ENCODE measurements at regions not wholly inside any gene's neighbourhood (a gene's known extent, or its start where the extent isn't known, plus 50 kb on each side); places are given as distances from the start of the nearest gene placed in this dataset.

DNA sequence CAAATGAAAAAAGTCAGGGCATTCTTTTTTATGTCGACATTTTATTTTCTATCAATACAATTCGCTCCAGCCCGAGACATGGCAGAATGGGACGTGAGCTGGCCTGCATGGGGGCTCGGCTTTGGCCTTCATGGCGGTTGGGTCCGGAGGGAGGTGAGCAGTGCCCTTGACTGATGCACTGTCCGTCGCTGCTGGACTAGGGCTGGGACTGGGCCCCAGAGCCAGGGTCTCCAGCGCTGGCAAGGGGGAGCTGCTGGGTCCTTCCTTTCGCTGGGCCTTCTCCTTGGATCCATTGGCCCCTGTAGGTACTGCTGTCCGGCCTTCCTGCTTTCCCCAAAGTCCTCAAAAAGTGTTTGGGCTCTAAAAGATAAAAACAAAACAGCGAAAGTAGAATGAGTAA is 124.6 kb downstream of the EDN3 start (continued):
- TF ChIP-seq FOS (IDR thresholded peaks at IDR 0.05; ENCODE audit: extremely low read depth, insufficient read length) (no peak), CBX1 (IDR thresholded peaks at IDR 0.05; ENCODE audit: low read depth) (no peak), BACH1 (tag; IDR thresholded peaks at IDR 0.05) (no peak), BRF2 (IDR thresholded peaks at IDR 0.05; ENCODE audit: borderline replicate concordance, insufficient read depth, insufficient read length) (no peak), SMAD1 (IDR thresholded peaks at IDR 0.05; ENCODE audit: low read depth, low read length, partially characterized antibody) (no peak), ZBTB5 (IDR thresholded peaks at IDR 0.05) (no peak), HDAC3 (IDR thresholded peaks at IDR 0.05; ENCODE audit: borderline replicate concordance, partially characterized antibody) (no peak)
- TF ChIP-seq, protein P1, sequence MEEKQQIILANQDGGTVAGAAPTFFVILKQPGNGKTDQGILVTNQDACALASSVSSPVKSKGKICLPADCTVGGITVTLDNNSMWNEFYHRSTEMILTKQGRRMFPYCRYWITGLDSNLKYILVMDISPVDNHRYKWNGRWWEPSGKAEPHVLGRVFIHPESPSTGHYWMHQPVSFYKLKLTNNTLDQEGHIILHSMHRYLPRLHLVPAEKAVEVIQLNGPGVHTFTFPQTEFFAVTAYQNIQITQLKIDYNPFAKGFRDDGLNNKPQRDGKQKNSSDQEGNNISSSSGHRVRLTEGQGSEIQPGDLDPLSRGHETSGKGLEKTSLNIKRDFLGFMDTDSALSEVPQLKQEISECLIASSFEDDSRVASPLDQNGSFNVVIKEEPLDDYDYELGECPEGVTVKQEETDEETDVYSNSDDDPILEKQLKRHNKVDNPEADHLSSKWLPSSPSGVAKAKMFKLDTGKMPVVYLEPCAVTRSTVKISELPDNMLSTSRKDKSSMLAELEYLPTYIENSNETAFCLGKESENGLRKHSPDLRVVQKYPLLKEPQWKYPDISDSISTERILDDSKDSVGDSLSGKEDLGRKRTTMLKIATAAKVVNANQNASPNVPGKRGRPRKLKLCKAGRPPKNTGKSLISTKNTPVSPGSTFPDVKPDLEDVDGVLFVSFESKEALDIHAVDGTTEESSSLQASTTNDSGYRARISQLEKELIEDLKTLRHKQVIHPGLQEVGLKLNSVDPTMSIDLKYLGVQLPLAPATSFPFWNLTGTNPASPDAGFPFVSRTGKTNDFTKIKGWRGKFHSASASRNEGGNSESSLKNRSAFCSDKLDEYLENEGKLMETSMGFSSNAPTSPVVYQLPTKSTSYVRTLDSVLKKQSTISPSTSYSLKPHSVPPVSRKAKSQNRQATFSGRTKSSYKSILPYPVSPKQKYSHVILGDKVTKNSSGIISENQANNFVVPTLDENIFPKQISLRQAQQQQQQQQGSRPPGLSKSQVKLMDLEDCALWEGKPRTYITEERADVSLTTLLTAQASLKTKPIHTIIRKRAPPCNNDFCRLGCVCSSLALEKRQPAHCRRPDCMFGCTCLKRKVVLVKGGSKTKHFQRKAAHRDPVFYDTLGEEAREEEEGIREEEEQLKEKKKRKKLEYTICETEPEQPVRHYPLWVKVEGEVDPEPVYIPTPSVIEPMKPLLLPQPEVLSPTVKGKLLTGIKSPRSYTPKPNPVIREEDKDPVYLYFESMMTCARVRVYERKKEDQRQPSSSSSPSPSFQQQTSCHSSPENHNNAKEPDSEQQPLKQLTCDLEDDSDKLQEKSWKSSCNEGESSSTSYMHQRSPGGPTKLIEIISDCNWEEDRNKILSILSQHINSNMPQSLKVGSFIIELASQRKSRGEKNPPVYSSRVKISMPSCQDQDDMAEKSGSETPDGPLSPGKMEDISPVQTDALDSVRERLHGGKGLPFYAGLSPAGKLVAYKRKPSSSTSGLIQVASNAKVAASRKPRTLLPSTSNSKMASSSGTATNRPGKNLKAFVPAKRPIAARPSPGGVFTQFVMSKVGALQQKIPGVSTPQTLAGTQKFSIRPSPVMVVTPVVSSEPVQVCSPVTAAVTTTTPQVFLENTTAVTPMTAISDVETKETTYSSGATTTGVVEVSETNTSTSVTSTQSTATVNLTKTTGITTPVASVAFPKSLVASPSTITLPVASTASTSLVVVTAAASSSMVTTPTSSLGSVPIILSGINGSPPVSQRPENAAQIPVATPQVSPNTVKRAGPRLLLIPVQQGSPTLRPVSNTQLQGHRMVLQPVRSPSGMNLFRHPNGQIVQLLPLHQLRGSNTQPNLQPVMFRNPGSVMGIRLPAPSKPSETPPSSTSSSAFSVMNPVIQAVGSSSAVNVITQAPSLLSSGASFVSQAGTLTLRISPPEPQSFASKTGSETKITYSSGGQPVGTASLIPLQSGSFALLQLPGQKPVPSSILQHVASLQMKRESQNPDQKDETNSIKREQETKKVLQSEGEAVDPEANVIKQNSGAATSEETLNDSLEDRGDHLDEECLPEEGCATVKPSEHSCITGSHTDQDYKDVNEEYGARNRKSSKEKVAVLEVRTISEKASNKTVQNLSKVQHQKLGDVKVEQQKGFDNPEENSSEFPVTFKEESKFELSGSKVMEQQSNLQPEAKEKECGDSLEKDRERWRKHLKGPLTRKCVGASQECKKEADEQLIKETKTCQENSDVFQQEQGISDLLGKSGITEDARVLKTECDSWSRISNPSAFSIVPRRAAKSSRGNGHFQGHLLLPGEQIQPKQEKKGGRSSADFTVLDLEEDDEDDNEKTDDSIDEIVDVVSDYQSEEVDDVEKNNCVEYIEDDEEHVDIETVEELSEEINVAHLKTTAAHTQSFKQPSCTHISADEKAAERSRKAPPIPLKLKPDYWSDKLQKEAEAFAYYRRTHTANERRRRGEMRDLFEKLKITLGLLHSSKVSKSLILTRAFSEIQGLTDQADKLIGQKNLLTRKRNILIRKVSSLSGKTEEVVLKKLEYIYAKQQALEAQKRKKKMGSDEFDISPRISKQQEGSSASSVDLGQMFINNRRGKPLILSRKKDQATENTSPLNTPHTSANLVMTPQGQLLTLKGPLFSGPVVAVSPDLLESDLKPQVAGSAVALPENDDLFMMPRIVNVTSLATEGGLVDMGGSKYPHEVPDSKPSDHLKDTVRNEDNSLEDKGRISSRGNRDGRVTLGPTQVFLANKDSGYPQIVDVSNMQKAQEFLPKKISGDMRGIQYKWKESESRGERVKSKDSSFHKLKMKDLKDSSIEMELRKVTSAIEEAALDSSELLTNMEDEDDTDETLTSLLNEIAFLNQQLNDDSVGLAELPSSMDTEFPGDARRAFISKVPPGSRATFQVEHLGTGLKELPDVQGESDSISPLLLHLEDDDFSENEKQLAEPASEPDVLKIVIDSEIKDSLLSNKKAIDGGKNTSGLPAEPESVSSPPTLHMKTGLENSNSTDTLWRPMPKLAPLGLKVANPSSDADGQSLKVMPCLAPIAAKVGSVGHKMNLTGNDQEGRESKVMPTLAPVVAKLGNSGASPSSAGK (IDR thresholded peaks at IDR 0.05): no peak

Data from K562 (cell line).